NCI-H2196 treated with DMSO at 0.1 percent for 48 hours (cell line): ENCODE measurements at regions not wholly inside any gene's neighbourhood (a gene's known extent, or its start where the extent isn't known, plus 50 kb on each side); places are given as distances from the start of the nearest gene placed in this dataset.
"Not testable (repeated sequence)": the region's sequence is repeated elsewhere in the genome, so short reads cannot be mapped to it uniquely, and the experiment has no call there.

Experiments used
- DNase-seq: peaks from one replicate; lab custom pipeline; 2025; ENCODE audit not compliant: unreplicated experiment; lab: John Stamatoyannopoulos, UW

DNA sequence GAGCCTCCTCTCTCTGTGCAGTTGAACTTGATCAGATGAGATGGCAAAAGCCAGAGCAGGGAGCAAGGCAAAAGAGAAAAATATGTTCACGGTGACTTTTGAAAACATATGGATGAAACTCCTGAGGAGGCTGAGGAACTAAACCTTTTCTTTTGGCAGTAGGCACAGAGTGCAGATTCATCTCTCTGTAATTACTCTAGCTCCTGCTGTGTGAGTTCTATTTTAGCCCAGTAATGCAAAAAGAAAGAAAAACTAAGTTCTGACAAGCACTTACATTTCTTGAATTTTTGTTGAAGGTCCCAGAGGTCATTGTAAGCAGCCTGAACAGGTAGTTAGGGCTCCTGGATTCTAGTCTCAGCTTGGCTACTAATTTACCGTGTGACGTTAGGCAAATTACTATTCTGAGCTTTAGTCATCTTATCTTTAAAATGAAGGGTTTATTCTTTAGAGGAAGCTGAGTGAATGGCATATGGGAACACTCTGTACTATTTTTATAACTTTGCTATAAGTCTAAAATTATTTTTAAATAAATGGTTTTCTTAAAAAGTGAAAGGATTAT, 114.7 kb upstream of the NBPF26 start:
- DNase-seq, result not testable (repeated sequence)

DNA sequence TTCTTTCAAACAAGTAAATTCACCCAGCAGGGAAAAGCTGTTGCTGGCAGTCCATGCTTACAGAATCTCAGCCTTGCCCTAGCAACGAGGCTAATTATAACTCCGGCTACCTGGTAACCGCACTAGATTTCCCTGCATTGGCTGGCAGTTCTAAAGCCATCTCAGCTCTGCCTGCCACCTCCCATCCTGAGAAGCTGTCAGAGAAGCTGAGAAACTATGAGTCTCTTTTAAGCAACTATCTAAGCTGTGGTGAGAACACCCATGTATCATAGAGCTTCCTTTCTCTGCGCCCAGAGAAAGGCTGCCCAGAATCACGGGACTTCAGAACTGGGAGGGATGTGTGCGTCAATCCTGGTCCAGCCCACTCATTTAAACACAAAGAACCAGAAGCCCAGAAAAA, 113.9 kb upstream of the NBPF26 start:
- DNase-seq, result not testable (repeated sequence)

GRCh38 chr1:120614931-120615639, 108.7 kb upstream of the NBPF26 start:
- not testable (repeated sequence) for DNase-seq

DNA sequence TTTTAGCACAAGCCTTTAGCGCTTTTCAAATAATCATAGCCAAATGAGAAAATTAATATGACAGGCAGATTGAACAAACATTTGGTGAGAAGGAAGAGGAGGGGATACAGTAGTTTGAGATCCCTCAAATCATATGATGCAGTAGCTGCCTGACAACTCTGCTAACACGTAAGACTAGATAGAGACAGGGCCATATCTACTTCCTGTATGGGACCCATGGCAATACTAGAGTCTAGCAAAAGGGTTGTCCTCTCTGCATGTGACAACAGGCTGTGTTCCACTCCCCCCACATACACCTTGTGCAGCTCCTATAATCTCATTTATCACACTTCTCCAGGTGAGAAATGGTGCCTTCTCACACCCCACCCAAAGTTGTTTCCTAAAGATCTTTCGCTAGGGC, 106.3 kb upstream of the NBPF26 start:
- not testable (repeated sequence) for DNase-seq

GRCh38 chr1:120619867-120620692, 103.7 kb upstream of the NBPF26 start:
- DNase-seq, result not testable (repeated sequence)

GRCh38 chr1:120620693-120620969, 103.1 kb upstream of the NBPF26 start:
- not testable (repeated sequence) for DNase-seq

- DNase-seq, result not testable (repeated sequence)
These were observed 102.5 kb upstream of the NBPF26 start for GRCh38 chr1:120621278-120621677.

GRCh38 chr1:120623539-120623938, 100.2 kb upstream of the NBPF26 start:
- not testable (repeated sequence) for DNase-seq

GRCh38 chr1:120624565-120625064, 99.1 kb upstream of the NBPF26 start:
- not testable (repeated sequence) for DNase-seq

GRCh38 chr1:120629832-120630455, 93.8 kb upstream of the NBPF26 start:
- not testable (repeated sequence) for DNase-seq

- DNase-seq, result not testable (repeated sequence)
These were observed 88.6 kb upstream of the NBPF26 start for GRCh38 chr1:120634816-120635806.

- not testable (repeated sequence) for DNase-seq
These were observed 83.3 kb upstream of the NBPF26 start for GRCh38 chr1:120640261-120641013.

GRCh38 chr1:120641014-120641302, 82.8 kb upstream of the NBPF26 start:
- not testable (repeated sequence) for DNase-seq

- not testable (repeated sequence) for DNase-seq
These were observed 76.6 kb upstream of the NBPF26 start for GRCh38 chr1:120647182-120647581.

GRCh38 chr1:120648915-120649623, 74.7 kb upstream of the NBPF26 start:
- not testable (repeated sequence) for DNase-seq

GRCh38 chr1:120649730-120650129, 74.0 kb upstream of the NBPF26 start:
- DNase-seq, result not testable (repeated sequence)

DNA sequence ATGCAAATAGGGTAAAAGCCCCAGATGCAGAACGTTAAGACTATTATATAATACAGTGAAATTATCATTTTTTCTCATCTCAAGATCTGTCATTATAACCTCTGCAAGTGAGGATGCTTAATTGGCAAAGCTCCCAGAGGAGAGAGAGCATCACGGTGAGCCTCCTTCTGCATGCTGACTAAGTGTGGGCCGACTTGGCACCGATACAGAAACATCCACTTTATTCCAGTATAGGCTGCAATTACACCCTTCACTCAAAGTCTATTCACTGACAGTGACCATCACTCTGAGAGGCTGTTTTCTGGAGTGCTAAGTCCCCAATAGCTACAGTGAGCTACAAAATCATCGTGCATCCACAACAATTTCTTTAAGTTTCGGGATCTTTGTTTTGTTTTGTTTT, 69.6 kb upstream of the NBPF26 start:
- not testable (repeated sequence) for DNase-seq

DNA sequence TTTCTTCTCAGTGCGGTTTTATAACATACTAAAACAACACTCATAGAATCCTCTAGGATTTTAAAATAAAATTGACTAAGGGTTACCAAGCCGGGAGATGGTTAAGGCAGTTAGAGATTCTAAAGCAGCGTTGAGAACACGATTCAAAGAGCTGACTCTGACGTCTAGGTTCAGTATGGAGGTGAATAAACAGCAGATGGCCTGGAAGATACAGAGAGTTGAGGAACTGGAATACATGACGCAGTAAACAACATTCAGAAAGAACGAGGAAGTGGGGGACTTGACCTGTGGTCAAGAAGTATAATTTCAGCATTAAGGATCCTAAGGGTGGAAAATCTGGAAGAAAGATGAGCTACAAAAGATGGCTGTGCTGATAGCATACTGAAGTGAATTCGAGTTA, 68.4 kb upstream of the NBPF26 start:
- not testable (repeated sequence) for DNase-seq

GRCh38 chr1:120656116-120656515, 67.6 kb upstream of the NBPF26 start:
- not testable (repeated sequence) for DNase-seq
